Activated T-helper 17 cell treated with anti-CD3 and anti-CD28 coated beads, Interleukin-2, amount 50 U/mL, for 72 hours (primary cell): ENCODE measurements at regions not wholly inside any gene's neighbourhood (a gene's known extent, or its start where the extent isn't known, plus 50 kb on each side); places are given as distances from the start of the nearest gene placed in this dataset.
"Not testable (repeated sequence)": the region's sequence is repeated elsewhere in the genome, so short reads cannot be mapped to it uniquely, and the experiment has no call there.

Experiments
- ATAC-seq: fragments of 150-1000 bp; cut with Tn5 transposase; replicated peaks from 2 replicates; pipeline ENCODE4 v1.10.0; 2021; ENCODE audit warnings: mild to moderate bottlenecking, moderate library complexity
- H3K27ac Mint-ChIP-seq: one replicate; pipeline ENCODE4 v1.8.0; 2022; ENCODE audit warnings: mixed read lengths
- H3K27me3 Mint-ChIP-seq: one replicate; pipeline ENCODE4 v1.8.0; 2022; ENCODE audit warnings: mixed read lengths
- H3K36me3 Mint-ChIP-seq: one replicate; pipeline ENCODE4 v1.8.0; 2022; ENCODE audit warnings: low read depth, mild to moderate bottlenecking, mixed read lengths
- H3K4me1 Mint-ChIP-seq: one replicate; pipeline ENCODE4 v1.8.0; 2022; ENCODE audit warnings: mixed read lengths
- H3K4me3 Mint-ChIP-seq: one replicate; pipeline ENCODE4 v1.8.0; 2022; ENCODE audit warnings: mild to moderate bottlenecking, mixed read lengths
- H3K9me3 Mint-ChIP-seq: one replicate; pipeline ENCODE4 v1.8.0; 2022; ENCODE audit warnings: mixed read lengths

- no peaks in the 10 kb centered on the region for H3K36me3 Mint-ChIP-seq
- peaks cover 3% of the 10 kb centered on the region for H3K27me3 Mint-ChIP-seq
- no peak for ATAC-seq
- no peaks in the 10 kb centered on the region for H3K9me3 Mint-ChIP-seq
- H3K4me1 Mint-ChIP-seq, result no peaks in the 10 kb centered on the region
- no peak overlapping the region for H3K4me3 Mint-ChIP-seq
- no peak overlapping the region for H3K27ac Mint-ChIP-seq
Observed at GRCh38 chr5:159509002-159509660, 178.8 kb upstream of the IL12B start.

GRCh38 chr5:159510282-159510681, 180.0 kb upstream of the IL12B start:
- no peak overlapping the region for H3K4me3 Mint-ChIP-seq
- H3K4me1 Mint-ChIP-seq, result peaks cover 4% of the 10 kb centered on the region
- H3K36me3 Mint-ChIP-seq, result no peaks in the 10 kb centered on the region
- no peak overlapping the region for H3K27ac Mint-ChIP-seq
- ATAC-seq, result no peak
- no peaks in the 10 kb centered on the region for H3K9me3 Mint-ChIP-seq
- H3K27me3 Mint-ChIP-seq, result peaks cover 6% of the 10 kb centered on the region

- Mint-ChIP-seq H3K27ac (no peak overlapping the region), H3K4me3 (no peak overlapping the region), H3K27me3 (peaks cover 7% of the 10 kb centered on the region), H3K4me1 (peaks cover 10% of the 10 kb centered on the region), H3K9me3 (no peaks in the 10 kb centered on the region), H3K36me3 (no peaks in the 10 kb centered on the region)
- no peak for ATAC-seq
Observed at GRCh38 chr5:159511570-159511969, 181.3 kb upstream of the IL12B start.

GRCh38 chr5:159512064-159512463, 181.8 kb upstream of the IL12B start:
- no peak for ATAC-seq
- H3K27me3 Mint-ChIP-seq, result peaks cover 7% of the 10 kb centered on the region
- no peaks in the 10 kb centered on the region for H3K36me3 Mint-ChIP-seq
- H3K4me1 Mint-ChIP-seq, result peaks cover 10% of the 10 kb centered on the region
- H3K9me3 Mint-ChIP-seq, result no peaks in the 10 kb centered on the region
- H3K4me3 Mint-ChIP-seq, result no peak overlapping the region
- no peak overlapping the region for H3K27ac Mint-ChIP-seq

- no peak overlapping the region for H3K4me3 Mint-ChIP-seq
- H3K9me3 Mint-ChIP-seq, result no peaks in the 10 kb centered on the region
- ATAC-seq, result no peak
- no peaks in the 10 kb centered on the region for H3K36me3 Mint-ChIP-seq
- peaks cover 7% of the 10 kb centered on the region for H3K27me3 Mint-ChIP-seq
- H3K4me1 Mint-ChIP-seq, result peaks cover 10% of the 10 kb centered on the region
- H3K27ac Mint-ChIP-seq, result no peak overlapping the region
Observed at GRCh38 chr5:159514229-159514810, 184.0 kb upstream of the IL12B start.

GRCh38 chr5:159515197-159515596, 184.9 kb upstream of the IL12B start:
- ATAC-seq, result peak; percentile 17
- H3K4me1 Mint-ChIP-seq, result peaks cover 10% of the 10 kb centered on the region

GRCh38 chr5:159515909-159516415, 185.7 kb upstream of the IL12B start:
- no peak overlapping the region for H3K4me3 Mint-ChIP-seq
- H3K27me3 Mint-ChIP-seq, result peaks cover 7% of the 10 kb centered on the region
- H3K36me3 Mint-ChIP-seq, result no peaks in the 10 kb centered on the region
- ATAC-seq, result peak; percentile 90
- H3K4me1 Mint-ChIP-seq, result peaks cover 10% of the 10 kb centered on the region
- H3K9me3 Mint-ChIP-seq, result no peaks in the 10 kb centered on the region
- H3K27ac Mint-ChIP-seq, result no peak overlapping the region

More at GRCh38 chr5:159515197-159515596, 184.9 kb upstream of the IL12B start:
- H3K27me3 Mint-ChIP-seq, result peaks cover 7% of the 10 kb centered on the region
- H3K9me3 Mint-ChIP-seq, result no peaks in the 10 kb centered on the region
- no peak overlapping the region for H3K4me3 Mint-ChIP-seq
- H3K36me3 Mint-ChIP-seq, result no peaks in the 10 kb centered on the region
- no peak overlapping the region for H3K27ac Mint-ChIP-seq

- Mint-ChIP-seq H3K4me1 (peaks cover 10% of the 10 kb centered on the region), H3K9me3 (no peaks in the 10 kb centered on the region), H3K4me3 (no peak overlapping the region), H3K27me3 (peaks cover 4% of the 10 kb centered on the region), H3K27ac (no peak overlapping the region), H3K36me3 (no peaks in the 10 kb centered on the region)
- ATAC-seq, result no peak
Observed at GRCh38 chr5:159518371-159518770, 188.1 kb upstream of the IL12B start.

GRCh38 chr5:159519365-159519764, 189.1 kb upstream of the IL12B start:
- no peak for ATAC-seq
- H3K9me3 Mint-ChIP-seq, result no peaks in the 10 kb centered on the region
- no peaks in the 10 kb centered on the region for H3K36me3 Mint-ChIP-seq
- H3K4me3 Mint-ChIP-seq, result no peak overlapping the region
- H3K27ac Mint-ChIP-seq, result no peak overlapping the region
- peaks cover 4% of the 10 kb centered on the region for H3K27me3 Mint-ChIP-seq
- peaks cover 10% of the 10 kb centered on the region for H3K4me1 Mint-ChIP-seq

- H3K9me3 Mint-ChIP-seq, result no peaks in the 10 kb centered on the region
- H3K4me3 Mint-ChIP-seq, result no peak overlapping the region
- no peak overlapping the region for H3K27ac Mint-ChIP-seq
- no peaks in the 10 kb centered on the region for H3K4me1 Mint-ChIP-seq
- H3K36me3 Mint-ChIP-seq, result no peaks in the 10 kb centered on the region
- H3K27me3 Mint-ChIP-seq, result no peaks in the 10 kb centered on the region
- no peak for ATAC-seq
Observed at GRCh38 chr5:159522841-159523240, 192.6 kb upstream of the IL12B start.

- not testable (repeated sequence) for H3K4me3 Mint-ChIP-seq, H3K27ac Mint-ChIP-seq, H3K27me3 Mint-ChIP-seq, H3K36me3 Mint-ChIP-seq, H3K4me1 Mint-ChIP-seq, H3K9me3 Mint-ChIP-seq, ATAC-seq
Observed at GRCh38 chr5:159524279-159524678, 194.0 kb upstream of the IL12B start.

GRCh38 chr5:159525117-159525516, 194.8 kb upstream of the IL12B start:
- no peak for ATAC-seq

GRCh38 chr5:159527546-159528254, 197.4 kb upstream of the IL12B start:
- H3K4me1 Mint-ChIP-seq, result no peaks in the 10 kb centered on the region
- no peak overlapping the region for H3K27ac Mint-ChIP-seq
- H3K27me3 Mint-ChIP-seq, result no peaks in the 10 kb centered on the region
- H3K36me3 Mint-ChIP-seq, result no peaks in the 10 kb centered on the region
- ATAC-seq, result no peak
- no peak overlapping the region for H3K4me3 Mint-ChIP-seq
- H3K9me3 Mint-ChIP-seq, result peaks cover 5% of the 10 kb centered on the region

More at GRCh38 chr5:159525117-159525516, 194.8 kb upstream of the IL12B start:
- H3K4me1 Mint-ChIP-seq, result no peaks in the 10 kb centered on the region
- H3K4me3 Mint-ChIP-seq, result no peak overlapping the region
- no peaks in the 10 kb centered on the region for H3K36me3 Mint-ChIP-seq
- no peak overlapping the region for H3K27ac Mint-ChIP-seq
- H3K9me3 Mint-ChIP-seq, result peaks cover 5% of the 10 kb centered on the region
- H3K27me3 Mint-ChIP-seq, result no peaks in the 10 kb centered on the region

GRCh38 chr5:159531554-159532105, 201.3 kb upstream of the IL12B start:
- H3K4me3 Mint-ChIP-seq, result no peak overlapping the region
- ATAC-seq, result no peak
- H3K27me3 Mint-ChIP-seq, result no peaks in the 10 kb centered on the region
- no peaks in the 10 kb centered on the region for H3K36me3 Mint-ChIP-seq
- no peak overlapping the region for H3K27ac Mint-ChIP-seq
- H3K4me1 Mint-ChIP-seq, result no peaks in the 10 kb centered on the region
- peaks cover 5% of the 10 kb centered on the region for H3K9me3 Mint-ChIP-seq

- no peak overlapping the region for H3K4me3 Mint-ChIP-seq
Observed at GRCh38 chr5:159533197-159533596, 202.9 kb upstream of the IL12B start.

More at GRCh38 chr5:159533197-159533596, 202.9 kb upstream of the IL12B start:
- Mint-ChIP-seq H3K27ac (no peak overlapping the region), H3K9me3 (peaks cover 5% of the 10 kb centered on the region), H3K36me3 (no peaks in the 10 kb centered on the region), H3K4me1 (no peaks in the 10 kb centered on the region), H3K27me3 (peaks cover 4% of the 10 kb centered on the region)
- no peak for ATAC-seq
